GM19023 (cell line): ENCODE measurements at regions not wholly inside any gene's neighbourhood (a gene's known extent, or its start where the extent isn't known, plus 50 kb on each side); places are given as distances from the start of the nearest gene placed in this dataset.

ENCODE experiments used
- ATAC-seq: cut with Tn5 transposase; IDR thresholded peaks from one replicate; pipeline ENCODE4 v1.9.1; 2021; ENCODE audit warnings: mild to moderate bottlenecking, moderate library complexity; ENCODE audit not compliant: unreplicated experiment

DNA sequence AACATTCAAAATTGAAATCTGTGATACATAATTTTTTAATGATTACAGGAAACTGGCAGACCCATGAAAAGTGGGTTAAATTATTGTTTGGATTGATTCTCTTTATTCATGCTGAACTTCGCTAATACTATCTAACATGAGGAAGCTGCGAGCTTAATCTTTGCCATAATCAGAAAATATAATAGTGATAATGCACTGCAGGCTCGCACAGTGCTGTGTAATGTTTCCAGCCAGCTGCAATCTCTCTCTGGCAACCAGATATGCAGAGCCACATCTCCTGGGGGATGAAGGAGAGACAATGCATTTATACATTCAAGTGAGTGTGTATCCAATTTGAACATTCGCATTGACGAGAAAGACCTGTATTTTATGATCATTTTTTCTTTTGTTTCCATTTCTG is 669.7 kb upstream of the RGMB start:
- no peak for ATAC-seq

DNA sequence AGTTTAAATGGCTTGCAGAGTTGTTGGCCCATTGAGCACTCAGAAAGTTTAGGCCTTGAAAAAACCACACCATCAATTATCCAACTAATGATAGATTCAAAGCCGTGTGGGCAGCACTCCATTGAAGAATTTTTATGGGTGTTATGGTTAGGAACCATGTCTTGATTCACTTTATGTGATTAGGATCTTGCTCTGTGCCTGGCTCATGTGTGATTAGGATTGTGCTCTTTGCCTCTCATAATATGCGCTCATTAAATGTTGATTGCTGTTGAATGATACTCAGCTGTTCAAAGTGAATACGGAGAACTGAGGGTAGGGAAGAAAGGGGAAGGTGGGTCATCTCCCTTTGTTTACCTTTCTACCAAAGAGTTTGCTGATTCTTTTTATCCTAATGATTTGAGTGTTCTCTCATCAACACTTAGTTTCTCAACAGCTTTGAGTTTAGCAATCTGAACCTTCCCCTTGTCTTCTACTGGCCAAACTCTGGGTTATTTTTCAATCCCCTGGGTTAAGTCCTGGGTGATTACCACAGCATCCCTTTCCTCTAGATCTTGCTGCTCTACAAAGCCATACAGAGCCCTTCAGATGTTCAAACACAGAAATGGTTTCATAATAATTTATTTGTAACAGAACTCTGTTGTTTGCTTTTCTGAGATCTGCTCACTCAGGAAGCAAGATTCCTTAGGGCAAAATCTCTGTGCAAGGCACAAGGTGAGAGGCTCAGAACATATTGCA is 668.8 kb upstream of the RGMB start:
- no peak for ATAC-seq

DNA sequence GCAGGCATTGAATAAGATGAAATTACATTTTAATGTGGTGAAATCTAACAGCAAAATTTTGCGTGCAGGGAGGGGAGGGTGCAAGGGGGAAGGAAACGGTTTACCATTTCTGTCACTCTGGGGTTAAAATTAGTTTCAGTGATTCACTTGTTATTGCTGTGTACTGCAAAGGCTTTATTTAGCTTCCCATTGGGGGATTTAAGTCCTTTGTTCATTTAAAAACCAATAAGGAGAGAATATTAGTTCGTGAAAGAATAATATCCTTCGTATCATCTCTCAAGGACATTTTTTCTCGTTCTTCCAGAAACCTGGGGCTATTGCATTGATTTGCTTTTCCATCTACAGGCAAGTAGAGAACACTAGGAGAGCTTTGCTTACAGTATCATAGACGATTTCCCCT is 667.8 kb upstream of the RGMB start:
- ATAC-seq = no peak

DNA sequence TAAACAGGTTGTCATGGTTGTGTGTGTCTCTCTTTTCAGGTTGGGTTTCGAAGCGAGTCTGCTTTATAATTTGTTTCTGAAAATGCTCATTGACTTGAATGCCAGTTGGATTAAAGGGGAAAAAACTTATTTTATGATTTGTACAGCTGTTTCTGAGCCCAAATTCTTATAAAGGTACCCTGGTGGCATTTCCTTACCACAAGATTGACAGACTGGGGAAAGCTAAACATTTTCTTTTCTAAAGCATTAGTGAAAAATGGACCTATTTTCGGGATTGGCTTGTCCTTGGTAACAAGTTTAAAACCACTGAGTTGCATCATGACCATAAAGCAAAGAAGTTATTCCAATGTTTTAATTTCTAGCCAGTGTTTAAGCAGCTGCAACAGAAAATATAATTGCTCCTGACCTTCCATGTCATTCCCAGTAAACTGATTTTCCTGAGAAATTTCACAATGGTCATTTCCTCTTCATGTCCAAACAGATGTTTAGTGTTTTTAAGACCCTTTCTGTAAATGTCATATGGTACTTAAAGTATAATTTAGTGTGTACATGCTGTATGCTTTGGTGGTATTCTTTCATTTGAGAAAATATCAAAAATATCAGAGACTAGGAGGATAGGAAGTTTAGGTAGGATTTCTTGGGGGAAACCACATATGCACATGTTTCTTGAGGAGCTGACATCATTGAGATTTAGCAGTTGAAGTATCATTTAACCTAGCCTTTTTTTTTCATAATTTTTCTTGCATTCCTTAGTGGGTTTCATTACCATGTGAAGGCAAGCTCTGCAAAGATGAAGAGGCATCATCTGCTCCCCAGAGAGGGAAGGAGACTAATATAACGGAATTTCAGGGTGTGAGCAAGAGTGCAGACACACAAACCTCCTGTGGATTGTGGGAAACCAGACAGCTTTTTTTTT is 667.1 kb upstream of the RGMB start:
- no peak for ATAC-seq

DNA sequence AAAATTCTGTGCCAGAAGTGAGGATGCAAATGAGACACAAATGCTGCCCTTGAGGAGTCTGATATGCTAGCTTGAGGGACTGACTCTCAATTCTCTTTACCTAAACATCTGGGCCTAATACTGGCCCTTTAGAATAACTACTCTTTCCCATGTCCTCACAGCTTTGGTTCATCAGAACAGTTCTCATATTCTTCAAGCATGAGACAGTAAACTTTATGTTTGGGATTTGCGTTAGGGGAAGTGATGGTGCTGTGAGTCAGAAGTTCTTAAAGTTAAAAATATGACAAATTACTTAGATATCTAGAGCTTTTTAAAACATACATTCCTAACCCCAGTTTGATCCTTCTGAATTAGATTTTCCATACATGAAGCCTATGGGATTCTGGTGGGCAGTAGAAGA is 665.0 kb upstream of the RGMB start:
- no peak for ATAC-seq

DNA sequence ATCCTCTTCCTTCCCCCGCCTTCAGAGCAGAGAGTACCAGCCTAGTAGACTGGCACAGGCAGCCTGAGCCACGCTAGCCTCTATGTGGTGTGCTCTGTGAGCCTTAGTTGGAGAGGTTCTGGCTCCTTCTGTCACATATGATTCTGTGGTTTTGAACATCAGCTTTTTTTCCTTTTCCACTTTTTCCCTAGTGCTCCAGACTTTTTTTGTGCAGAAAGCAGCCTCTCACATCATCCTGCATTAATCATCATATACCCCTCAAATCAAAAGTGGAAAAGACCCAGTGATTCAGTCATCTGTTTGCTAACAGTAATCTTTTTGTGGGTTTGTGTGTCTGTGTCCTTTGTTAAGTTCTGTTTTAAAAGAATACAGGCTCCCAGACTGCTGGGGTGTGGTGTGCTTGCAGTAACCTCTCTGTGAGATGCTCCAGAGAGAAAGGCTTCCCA is 663.9 kb upstream of the RGMB start:
- ATAC-seq = no peak

DNA sequence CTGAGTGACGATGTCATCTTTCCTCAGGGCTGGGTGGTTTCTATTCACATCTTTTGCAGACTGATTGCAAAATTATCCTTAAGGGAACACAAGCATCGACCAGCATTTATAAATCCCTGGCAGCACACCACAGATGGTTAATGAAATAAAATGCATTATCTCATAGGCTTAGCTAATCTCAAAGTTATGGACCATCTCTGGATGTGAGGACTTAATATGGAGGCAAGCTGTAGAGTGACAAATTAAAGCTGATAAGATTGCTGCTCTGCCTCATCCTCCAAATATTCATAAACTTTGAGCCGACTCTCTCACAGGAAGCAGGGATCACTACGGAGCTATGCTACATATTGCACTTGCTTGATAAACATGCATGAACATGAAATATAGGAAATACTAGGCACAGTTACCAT is 663.2 kb upstream of the RGMB start:
- no peak for ATAC-seq

DNA sequence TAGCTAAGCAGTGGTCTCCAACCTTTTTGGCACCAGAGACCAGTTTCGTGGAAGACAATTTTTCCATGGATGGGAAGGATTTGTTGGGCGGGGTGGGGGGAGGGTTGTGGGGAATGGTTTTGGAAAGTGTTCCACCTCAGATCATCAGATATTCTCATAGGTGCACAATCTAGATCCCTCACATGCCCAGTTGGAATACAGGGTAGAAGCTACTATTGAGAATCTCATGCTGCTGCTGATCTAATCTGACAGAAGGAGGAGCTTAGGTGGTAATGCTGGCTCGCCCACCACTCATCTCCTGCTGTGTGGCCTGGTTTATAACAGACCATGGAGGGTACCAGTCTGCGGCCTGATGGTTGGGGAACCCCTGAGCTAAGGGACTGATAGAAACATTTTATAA is 662.7 kb upstream of the RGMB start:
- ATAC-seq = no peak

DNA sequence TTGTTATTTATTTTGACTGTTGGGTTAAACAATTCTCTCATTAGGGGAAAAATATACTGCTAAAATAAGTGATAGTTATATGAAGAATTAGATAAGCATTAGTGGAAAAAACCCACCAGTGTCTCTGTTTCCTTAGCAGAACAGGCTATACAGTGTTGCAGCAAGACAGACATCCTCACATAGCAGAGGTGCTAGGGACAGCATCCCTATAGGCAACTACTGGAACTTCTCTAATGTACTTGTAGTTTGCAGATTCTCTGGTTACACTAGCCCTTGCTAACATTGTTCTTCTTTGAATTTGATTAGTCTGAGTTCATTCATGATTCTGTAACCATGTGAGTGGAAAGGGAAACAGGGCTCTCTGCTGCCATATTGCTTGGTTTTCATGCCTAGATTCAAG is 661.8 kb upstream of the RGMB start:
- ATAC-seq = no peak

DNA sequence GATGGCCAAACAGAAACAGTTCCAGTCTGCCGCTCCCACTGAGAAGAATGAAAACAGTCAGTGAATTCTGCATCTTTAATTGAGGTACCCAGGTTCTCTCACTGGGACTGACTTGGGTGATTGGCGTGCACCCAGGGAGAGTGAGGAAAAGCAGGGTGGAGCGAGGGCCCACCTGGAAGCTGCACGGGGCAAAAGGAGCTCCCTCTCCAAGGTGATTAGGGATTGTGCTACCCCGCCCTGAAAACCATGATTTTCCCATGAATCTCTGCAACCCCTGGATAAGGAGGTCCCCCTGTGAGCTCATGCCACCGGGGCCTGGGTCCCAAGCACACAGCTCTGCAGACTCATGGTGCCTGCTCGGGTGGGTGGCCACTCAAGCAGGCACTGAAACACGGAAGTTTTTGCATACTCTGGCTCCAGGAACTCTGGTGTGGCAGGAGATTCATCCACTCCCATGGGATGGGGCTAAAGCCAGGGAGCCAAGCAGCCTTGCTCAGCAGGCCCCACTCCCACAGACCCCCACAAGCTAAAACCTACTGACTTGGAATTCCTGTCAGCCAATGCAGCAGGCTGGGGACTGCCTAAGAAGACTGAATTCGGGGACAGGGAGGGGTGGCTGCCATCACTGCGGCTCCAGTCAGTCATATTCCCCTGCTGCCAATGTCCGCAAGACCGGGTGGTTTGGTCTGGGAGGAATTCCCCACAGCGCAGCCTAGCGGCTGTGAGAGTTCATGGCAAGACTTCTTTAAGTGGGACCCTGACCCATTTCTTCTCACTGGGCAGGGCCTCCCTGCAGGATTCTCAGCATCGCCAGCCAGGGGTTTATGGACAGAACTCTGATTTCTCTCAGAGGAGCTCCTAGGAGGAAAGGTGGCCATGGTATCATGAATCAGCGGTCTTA is 652.2 kb upstream of the RGMB start:
- no peak for ATAC-seq

DNA sequence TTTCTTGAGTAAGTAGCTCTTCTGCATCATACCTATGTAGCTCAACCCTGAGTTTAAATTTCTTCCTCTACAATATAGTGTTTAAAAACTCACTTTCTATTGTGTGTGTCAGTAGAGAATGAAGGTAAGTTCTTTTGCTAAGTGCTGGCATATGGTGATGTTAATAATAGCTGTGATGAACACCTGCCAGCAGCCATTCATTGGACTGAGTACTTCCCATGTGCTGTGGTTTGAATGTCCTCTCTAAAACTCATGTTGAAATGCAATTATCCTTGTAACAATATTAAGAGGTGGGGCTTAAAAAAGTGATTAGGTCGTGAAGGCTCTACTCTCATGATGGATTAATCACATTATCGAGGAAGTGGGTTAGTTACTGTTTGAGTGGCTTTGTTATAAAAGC is 645.2 kb upstream of the RGMB start:
- ATAC-seq = no peak

DNA sequence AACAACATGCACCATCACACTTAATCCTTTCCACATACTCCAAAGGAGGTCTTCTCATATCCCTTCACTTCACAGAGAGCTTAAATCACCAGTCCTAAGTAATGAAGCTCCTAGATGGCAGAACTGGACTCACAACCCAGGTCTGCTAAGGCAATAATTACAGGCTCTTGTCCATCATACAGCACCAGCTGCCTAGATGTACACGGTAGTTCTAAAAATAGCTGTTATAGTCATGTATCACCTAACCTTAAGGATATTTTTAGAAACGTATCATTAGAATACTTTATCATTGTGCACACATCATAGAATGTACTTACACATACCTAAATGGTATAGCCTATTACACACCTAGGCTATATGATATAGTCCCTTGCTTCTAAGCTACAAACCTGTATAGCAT is 644.6 kb upstream of the RGMB start:
- no peak for ATAC-seq

DNA sequence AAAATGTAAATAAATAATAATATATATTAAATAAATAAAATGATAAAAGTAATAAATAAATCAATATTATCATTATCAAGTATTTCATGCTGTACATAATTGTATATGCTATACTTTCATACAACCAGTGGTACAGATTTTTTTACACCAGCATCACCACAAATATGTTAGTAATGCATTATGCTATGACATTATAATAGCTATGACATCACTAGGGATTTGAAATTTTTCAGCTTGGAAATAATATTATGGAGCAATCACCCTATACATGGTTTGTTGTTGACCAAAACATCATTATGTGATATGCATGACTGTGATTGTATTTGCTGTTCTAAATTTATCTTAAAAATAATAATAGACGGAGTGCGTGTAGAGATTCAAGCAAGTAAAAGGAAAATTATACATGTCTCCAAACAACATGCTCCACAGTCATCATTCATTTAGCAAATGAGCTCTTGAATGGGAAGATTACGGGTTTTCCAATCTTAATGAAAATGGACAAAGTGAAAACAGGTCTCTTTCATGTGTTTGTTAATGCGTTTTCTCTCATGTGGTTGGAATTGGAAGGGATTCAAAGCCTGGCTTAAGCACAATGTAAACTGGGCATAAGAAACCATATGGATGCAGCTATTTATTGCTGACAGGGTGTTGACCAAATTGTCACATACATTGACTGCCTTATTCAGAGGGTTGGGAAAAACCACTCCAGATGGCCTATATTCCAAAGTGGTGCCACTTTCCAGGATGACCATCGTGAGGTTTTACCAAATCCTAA is 643.0 kb upstream of the RGMB start:
- no peak for ATAC-seq

DNA sequence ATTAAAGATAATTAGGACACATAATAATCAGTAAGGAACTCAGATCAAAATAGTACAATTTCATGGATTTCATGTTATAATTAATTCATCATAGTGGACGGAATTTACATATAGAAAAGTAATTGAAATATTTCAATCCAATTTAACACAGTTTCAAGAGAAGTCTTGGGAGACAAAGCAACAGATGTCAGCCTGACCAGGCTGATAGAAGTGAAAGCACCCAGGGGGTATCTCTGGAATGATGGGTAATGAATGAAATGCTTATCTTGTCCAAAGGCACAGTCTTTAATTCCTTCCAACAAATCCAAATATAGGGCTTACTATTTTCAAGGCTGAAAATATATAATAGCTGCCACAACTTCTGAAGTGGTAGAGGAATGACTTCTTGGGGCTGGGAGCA is 629.3 kb upstream of the RGMB start:
- ATAC-seq = no peak

DNA sequence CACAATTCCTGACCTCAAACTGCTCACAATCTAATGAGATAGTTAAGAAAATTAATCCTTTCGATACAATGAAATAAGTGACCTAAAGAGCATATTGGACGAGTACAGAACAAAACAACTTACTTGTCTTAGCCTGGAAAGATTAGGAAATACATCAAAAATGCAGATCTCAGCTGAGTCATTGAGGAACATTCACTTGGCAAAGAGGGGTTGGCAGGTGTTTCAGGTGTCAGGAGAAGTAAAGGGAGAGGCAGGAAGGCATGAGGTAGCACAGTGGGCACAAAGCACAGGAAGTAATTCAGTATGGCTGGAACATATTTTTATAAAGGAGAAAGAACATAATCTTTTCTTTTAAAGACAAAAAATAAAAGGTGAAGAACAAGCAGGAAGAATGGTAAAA is 628.8 kb upstream of the RGMB start:
- no peak for ATAC-seq

DNA sequence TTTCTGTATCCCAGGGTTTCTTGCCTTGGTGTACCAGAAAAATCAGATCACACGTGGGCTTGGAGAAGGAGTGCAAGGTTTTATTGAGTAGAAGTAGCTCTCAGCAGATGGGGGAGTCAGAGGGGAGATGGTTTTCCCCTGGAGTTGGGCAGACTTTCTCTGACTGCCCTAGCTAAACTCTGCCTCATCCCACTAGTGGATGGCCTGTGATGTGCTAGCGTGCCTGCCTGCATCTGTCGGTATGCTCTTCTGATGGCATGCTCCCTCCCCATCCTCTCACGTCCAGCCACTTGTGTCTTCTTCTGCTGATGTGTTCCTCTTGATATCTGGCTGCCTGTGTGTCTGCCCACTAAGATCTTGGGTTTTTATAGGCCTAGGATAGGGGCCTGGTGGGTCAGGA is 616.1 kb upstream of the RGMB start:
- ATAC-seq = no peak

DNA sequence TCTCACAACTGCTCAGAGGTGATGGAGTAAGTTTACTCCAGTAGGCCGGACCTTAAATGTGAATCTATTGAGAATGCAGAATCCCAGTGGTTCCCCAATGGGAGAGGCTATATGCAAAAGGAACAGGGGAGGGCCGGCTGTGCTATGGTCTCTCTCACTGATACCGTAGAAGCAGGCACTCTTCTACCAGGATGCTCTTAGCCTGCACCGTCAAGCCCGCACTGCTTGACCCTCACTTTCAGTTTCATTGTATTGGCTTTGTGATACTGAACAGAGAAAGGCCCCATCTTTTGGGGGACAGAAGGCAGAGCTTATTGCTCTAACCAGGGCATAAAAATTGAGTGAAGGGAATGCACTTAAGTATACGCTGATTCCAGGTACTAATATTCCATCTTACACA is 615.0 kb upstream of the RGMB start:
- ATAC-seq = no peak

DNA sequence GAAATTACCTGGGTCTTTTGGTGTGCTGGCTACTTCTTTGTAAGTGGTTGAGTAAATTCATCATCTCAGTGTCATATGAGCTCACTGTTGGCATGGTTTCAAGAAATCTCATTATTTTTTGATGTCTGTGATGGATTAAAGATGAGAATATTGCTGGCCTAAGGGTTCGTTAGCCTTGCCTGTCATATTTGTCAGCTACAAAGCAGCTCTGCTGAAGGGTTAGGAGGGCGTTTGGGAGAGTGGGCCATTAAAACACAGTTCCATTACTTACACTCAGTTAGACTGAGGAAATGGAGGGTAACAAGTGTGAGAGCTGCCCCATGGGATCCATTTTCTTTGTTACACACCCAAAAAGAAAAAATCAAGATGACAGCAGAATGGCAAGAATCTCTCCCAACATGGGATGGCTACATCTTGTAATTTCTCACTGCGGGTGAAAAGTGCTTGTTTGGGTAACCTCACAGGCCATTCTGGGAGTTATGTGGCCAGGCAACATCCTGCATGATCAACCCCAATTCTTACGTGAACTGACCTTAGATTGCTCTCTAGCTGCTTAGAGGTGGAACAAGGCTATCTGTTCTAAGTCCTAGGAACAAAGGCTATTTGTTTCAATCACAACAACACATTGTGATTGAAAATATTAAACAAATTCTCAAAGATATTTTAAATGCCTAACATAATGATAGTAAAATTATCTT is 609.5 kb upstream of the RGMB start:
- no peak for ATAC-seq

DNA sequence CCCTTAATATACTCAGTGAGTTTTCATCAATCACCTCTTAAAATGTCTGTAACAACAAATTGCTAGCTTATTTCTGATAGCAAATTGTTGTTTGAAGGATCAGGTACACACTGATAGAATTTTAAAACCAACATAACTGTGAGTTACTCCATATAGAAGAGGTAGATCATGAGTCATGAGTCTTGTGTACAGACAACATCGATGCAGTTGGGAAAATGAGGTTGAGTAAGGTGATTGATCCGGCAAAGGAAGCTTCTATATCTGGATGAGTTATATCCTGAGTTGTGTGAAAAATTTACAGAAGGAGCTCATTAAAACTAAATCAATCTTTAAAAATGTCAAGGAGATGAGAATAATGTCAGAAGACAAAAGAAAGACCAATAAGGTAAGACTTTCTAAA is 604.6 kb upstream of the RGMB start:
- ATAC-seq = no peak

DNA sequence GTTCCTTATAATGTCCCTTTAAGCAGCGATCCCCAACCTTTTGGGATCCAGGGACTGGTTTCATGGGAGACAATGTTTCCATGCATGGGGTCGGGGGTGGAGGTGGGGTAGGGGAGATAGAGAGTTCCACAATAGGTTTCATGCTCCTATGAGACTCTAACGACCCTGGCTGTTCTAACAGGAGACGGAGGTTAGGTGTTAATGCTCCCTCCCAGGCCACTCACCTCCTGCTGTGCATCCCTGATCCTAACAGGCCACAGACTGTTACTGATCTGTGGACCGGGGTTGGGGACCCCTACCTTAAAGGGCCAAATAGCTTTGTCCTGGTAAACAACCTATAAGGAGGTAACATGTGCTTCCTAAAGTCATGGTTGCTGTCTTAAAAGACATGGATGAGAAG is 602.5 kb upstream of the RGMB start:
- no peak for ATAC-seq
